H9 (cell line): ENCODE measurements at regions not wholly inside any gene's neighbourhood (a gene's known extent, or its start where the extent isn't known, plus 50 kb on each side); places are given as distances from the start of the nearest gene placed in this dataset.

Experiments used
- DNase-seq: peaks from one replicate; pipeline ENCODE4 v3.0.0-alpha.2; 2017
- H2AFZ ChIP-seq: one replicate; pipeline ENCODE4 v1.6.1; 2013; ENCODE audit warnings: mild to moderate bottlenecking, low read length, control low read depth, moderate library complexity
- H2AK5ac ChIP-seq: 2 replicates; pipeline ENCODE4 v1.6.1; 2013; ENCODE audit warnings: low read length, control low read depth, mixed read lengths; ENCODE audit not compliant: insufficient read length
- H2BK120ac ChIP-seq: one replicate; pipeline ENCODE4 v1.6.1; 2013; ENCODE audit warnings: low read depth, mild to moderate bottlenecking, low read length, control low read depth, inconsistent platforms; ENCODE audit not compliant: poor library complexity, severe bottlenecking
- H2BK12ac ChIP-seq: 2 replicates; pipeline ENCODE4 v1.6.1; 2013; ENCODE audit warnings: low read length, control low read depth, mixed read lengths, low read depth; ENCODE audit not compliant: insufficient read length
- H2BK15ac ChIP-seq: 2 replicates; pipeline ENCODE4 v1.6.1; 2013; ENCODE audit warnings: low read depth, low read length, control low read depth
- H2BK20ac ChIP-seq: one replicate; pipeline ENCODE4 v1.6.1; 2013; ENCODE audit warnings: low read depth, mild to moderate bottlenecking, low read length, control low read depth, inconsistent platforms; ENCODE audit not compliant: poor library complexity, severe bottlenecking
- H2BK5ac ChIP-seq: 2 replicates; pipeline ENCODE4 v1.6.1; 2013; ENCODE audit warnings: low read length, control low read depth, mixed read lengths; ENCODE audit not compliant: insufficient read length
- H3K14ac ChIP-seq: 2 replicates; pipeline ENCODE4 v1.6.1; 2013; ENCODE audit warnings: low read length, control low read depth; ENCODE audit not compliant: insufficient read depth
- H3K18ac ChIP-seq: 2 replicates; pipeline ENCODE4 v1.6.1; 2013; ENCODE audit warnings: low read depth, mild to moderate bottlenecking, mixed read lengths, low read length, control low read depth; ENCODE audit not compliant: insufficient read length
- H3K23ac ChIP-seq: 2 replicates; pipeline ENCODE4 v1.6.1; 2013; ENCODE audit warnings: low read length, control low read depth, mixed read lengths, low read depth; ENCODE audit not compliant: insufficient read length
- H3K23me2 ChIP-seq: 2 replicates; pipeline ENCODE4 v1.6.1; 2013; ENCODE audit warnings: low read depth, mild to moderate bottlenecking, mixed read lengths, low read length, control low read depth; ENCODE audit not compliant: insufficient read length, poor library complexity, severe bottlenecking
- H3K27ac ChIP-seq: 2 replicates; pipeline ENCODE4 v1.5.1; 2013; ENCODE audit warnings: low read length, control low read depth, mixed read lengths, low read depth; ENCODE audit not compliant: insufficient read length
- H3K27me3 ChIP-seq: 2 replicates; pipeline ENCODE4 v1.6.1; 2013; ENCODE audit warnings: low read length, control low read depth, inconsistent platforms; ENCODE audit not compliant: insufficient read depth
- H3K4ac ChIP-seq: 2 replicates; pipeline ENCODE4 v1.6.1; 2013; ENCODE audit warnings: low read depth, mild to moderate bottlenecking, control low read depth, inconsistent platforms, low read length, moderate library complexity
- H3K4me1 ChIP-seq: 2 replicates; pipeline ENCODE4 v1.6.1; 2013; ENCODE audit warnings: low read length, control low read depth, inconsistent platforms; ENCODE audit not compliant: insufficient read depth
- H3K4me2 ChIP-seq: 2 replicates; pipeline ENCODE4 v1.6.1; 2013; ENCODE audit warnings: low read length, control low read depth, mixed read lengths; ENCODE audit not compliant: insufficient read length, insufficient read depth
- H3K56ac ChIP-seq: 2 replicates; pipeline ENCODE4 v1.6.1; 2013; ENCODE audit warnings: low read depth, mild to moderate bottlenecking, mixed read lengths, low read length, control low read depth; ENCODE audit not compliant: insufficient read length
- H3K79me1 ChIP-seq: 2 replicates; pipeline ENCODE4 v1.6.1; 2013; ENCODE audit warnings: low read depth, mild to moderate bottlenecking, moderate library complexity, low read length, control low read depth, inconsistent platforms; ENCODE audit not compliant: insufficient read depth, poor library complexity, severe bottlenecking
- H3K79me2 ChIP-seq: 2 replicates; pipeline ENCODE4 v1.6.1; 2013; ENCODE audit warnings: low read length, control low read depth, inconsistent platforms; ENCODE audit not compliant: insufficient read depth
- H3K9ac ChIP-seq: 2 replicates; pipeline ENCODE4 v1.6.1; 2013; ENCODE audit warnings: low read length, control low read depth, mixed read lengths; ENCODE audit not compliant: insufficient read length; ENCODE audit errors: extremely low read depth
- H3K9me3 ChIP-seq: one replicate; pipeline ENCODE4 v1.6.1; 2013; ENCODE audit warnings: low read depth, low read length, inconsistent platforms; ENCODE audit not compliant: control insufficient read depth
- H3T11ph ChIP-seq: one replicate; pipeline ENCODE4 v1.6.1; 2013; ENCODE audit warnings: mild to moderate bottlenecking, low read length, control low read depth, inconsistent platforms
- H4K20me1 ChIP-seq: one replicate; pipeline ENCODE4 v1.6.1; 2013; ENCODE audit not compliant: control insufficient read depth, insufficient read length, insufficient read depth
- H4K5ac ChIP-seq: 2 replicates; pipeline ENCODE4 v1.6.1; 2013; ENCODE audit warnings: low read depth, mild to moderate bottlenecking, mixed read lengths, low read length, control low read depth; ENCODE audit not compliant: insufficient read length
- H4K8ac ChIP-seq: replicated peaks from 2 replicates; pipeline ENCODE4 v1.6.1; 2013; ENCODE audit warnings: low read length, control low read depth, mixed read lengths, low read depth; ENCODE audit not compliant: insufficient read length
- H4K91ac ChIP-seq: 2 replicates; pipeline ENCODE4 v1.6.1; 2013; ENCODE audit warnings: low read depth, mild to moderate bottlenecking, moderate library complexity, mixed read lengths, low read length, control low read depth; ENCODE audit not compliant: insufficient read length
- H3K27ac Mint-ChIP-seq, 3 experiments: 2 replicates in 2 of 3; 3 replicates in 1 of 3; pipeline ENCODE4 v1.8.0; 2020 to 2021; ENCODE audit warnings: mixed read lengths in 3 of 3, mild to moderate bottlenecking in 1 of 3, moderate library complexity in 1 of 3
- H3K27me3 Mint-ChIP-seq: 2 replicates; pipeline ENCODE4 v1.8.0; 2021; ENCODE audit warnings: low read depth, mild to moderate bottlenecking, moderate library complexity, mixed read lengths
- H3K36me3 Mint-ChIP-seq, 3 experiments: 2 replicates in 2 of 3; 3 replicates in 1 of 3; pipeline ENCODE4 v1.8.0; 2020 to 2021; ENCODE audit warnings: low read depth in 3 of 3, mixed read lengths in 3 of 3; ENCODE audit not compliant: insufficient read depth in 1 of 3
- H3K4me1 Mint-ChIP-seq, 2 experiments: 2 replicates each; pipeline ENCODE4 v1.8.0; 2020; ENCODE audit warnings: mixed read lengths in 2 of 2
- H3K4me3 Mint-ChIP-seq, 2 experiments: 2 replicates in 1 of 2; 3 replicates in 1 of 2; pipeline ENCODE4 v1.8.0; 2020 to 2021; ENCODE audit warnings: mild to moderate bottlenecking in 2 of 2, mixed read lengths in 2 of 2, moderate library complexity in 1 of 2
- H3K9me3 Mint-ChIP-seq, 2 experiments: 2 replicates in 1 of 2; 3 replicates in 1 of 2; pipeline ENCODE4 v1.8.0; 2020; ENCODE audit warnings: mild to moderate bottlenecking in 2 of 2, mixed read lengths in 2 of 2, moderate library complexity in 1 of 2
- CTCF ChIP-seq: fragments of 200-600 bp; sonication (generic); conservative IDR thresholded peaks from 3 replicates; pipeline ENCODE4 v1.8.0; 2021; ENCODE audit warnings: antibody characterized with exemption, mild to moderate bottlenecking
- WGBS: extraction: QIAGEN DNeasy Blood & Tissue Kit; methylation state at CpG from one replicate; pipeline ENCODE4 v1.1.7; 2013; ENCODE audit warnings: missing lambda C conversion rate, low lambda C conversion rate, mixed read lengths; ENCODE audit not compliant: insufficient read length; ENCODE audit errors: extremely low coverage; 5-methylcytosine and 5-hydroxymethylcytosine counted together

DNA sequence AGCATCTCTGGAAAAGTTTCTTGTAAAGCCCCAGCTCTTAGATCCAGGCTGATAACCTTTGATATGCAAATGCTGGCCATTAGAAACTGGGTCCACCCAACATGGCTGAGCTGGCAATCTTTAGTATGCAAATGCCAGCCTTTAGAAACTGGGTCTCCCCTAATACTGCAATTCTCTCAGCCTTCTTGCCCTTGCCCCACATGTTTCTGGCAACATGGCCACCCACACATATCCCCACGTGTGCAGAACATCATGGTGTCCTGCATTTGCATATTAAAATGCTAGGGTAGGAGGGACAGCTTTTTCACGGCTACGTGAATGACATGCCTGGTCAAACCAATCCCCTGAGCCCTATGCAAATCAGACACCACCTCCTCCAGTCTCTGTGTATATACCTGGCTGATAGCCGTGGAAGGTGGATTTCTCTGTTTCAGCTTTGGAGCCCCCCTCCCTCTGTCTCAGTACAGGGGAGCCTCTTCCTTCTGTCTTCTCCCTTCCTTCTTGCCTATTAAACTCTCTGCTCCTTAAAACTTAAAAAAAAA, 344.0 kb upstream of the NWD2 start:
- Histone ChIP-seq H3K79me2 (no peaks in the 10 kb centered on the region), H4K8ac (no peak overlapping the region), H3K56ac (no peak overlapping the region), H3K4me1 (no peaks in the 10 kb centered on the region; the same call in 1 of the 2 replicates), H3K23me2 (no peaks in the 10 kb centered on the region), H3K79me1 (no peaks in the 10 kb centered on the region), H3K27ac (no peak overlapping the region), H3K4me2 (no peak overlapping the region), H2BK20ac (no peak overlapping the region), H2BK5ac (no peak overlapping the region), H4K20me1 (no peaks in the 10 kb centered on the region), H4K5ac (no peak overlapping the region), H3K9me3 (no peaks in the 10 kb centered on the region), H3K18ac (no peak overlapping the region), H3K4ac (no peak overlapping the region), H4K91ac (no peak overlapping the region), H3T11ph (no peak overlapping the region), H3K23ac (no peak overlapping the region), H3K27me3 (no peaks in the 10 kb centered on the region), H3K14ac (no peak overlapping the region), H2AFZ (no peak overlapping the region), H2AK5ac (no peak overlapping the region), H2BK12ac (no peak overlapping the region), H3K9ac (no peak overlapping the region), H2BK120ac (no peak overlapping the region), H2BK15ac (no peak overlapping the region)
- WGBS, result no CpG with 5 or more reads among the region's 4 CpGs
- TF ChIP-seq CTCF, result no peak
- H3K27me3 Mint-ChIP-seq, result no peaks in the 10 kb centered on the region
- no peak overlapping the region for H3K27ac Mint-ChIP-seq
- H3K9me3 Mint-ChIP-seq, result peaks cover 0 to 2% of the 10 kb centered on the region in 2 experiments; a peak in 4 of 5 replicates
- DNase-seq, result peak; percentile 43
- peaks cover 0 to 11% (median 2%) of the 10 kb centered on the region in 3 experiments; a peak in 5 of 7 replicates for H3K36me3 Mint-ChIP-seq
- H3K4me3 Mint-ChIP-seq, result no peak overlapping the region
- H3K4me1 Mint-ChIP-seq, result peaks cover 10 to 13% of the 10 kb centered on the region in 2 experiments
